ENCODE measurements at regions not wholly inside any gene's neighbourhood (a gene's known extent, or its start where the extent isn't known, plus 50 kb on each side); places are given as distances from the start of the nearest gene placed in this dataset.

GRCh38 chr13:105670179-105670990 is 865.1 kb downstream of the EFNB2 start:
- H3K9me3 ChIP-seq: no peaks in the 10 kb centered on the region
- no peaks in the 10 kb centered on the region for H3K4me1 ChIP-seq (ENCODE audit: low read depth)
- no peak for DNase-seq
- H3K4me3 ChIP-seq: no peak overlapping the region
- no peak for TF ChIP-seq CTCF (IDR thresholded peaks at IDR 0.05)
- no peaks in the 10 kb centered on the region for H3K36me3 ChIP-seq (ENCODE audit: low read depth)
- intact Hi-C loops (cut with DNase I, micrococcal nuclease): no loop called here
- ATAC-seq: peak; percentile 76

GRCh38 chr13:105665284-105665683 is 870.2 kb downstream of the EFNB2 start:
- no peak for TF ChIP-seq CTCF (IDR thresholded peaks at IDR 0.05)
- intact Hi-C loops (cut with DNase I, micrococcal nuclease): no loop called here
- DNase-seq (no peak), ATAC-seq (no peak)
- no peaks in the 10 kb centered on the region for H3K36me3 ChIP-seq (ENCODE audit: low read depth)
- H3K9me3 ChIP-seq: no peaks in the 10 kb centered on the region
- H3K4me1 ChIP-seq (ENCODE audit: low read depth): no peaks in the 10 kb centered on the region
- H3K4me3 ChIP-seq: no peak overlapping the region

- Histone ChIP-seq H3K4me3 (no peak overlapping the region), H3K36me3 (ENCODE audit: low read depth) (no peaks in the 10 kb centered on the region), H3K4me1 (ENCODE audit: low read depth) (no peaks in the 10 kb centered on the region), H3K9me3 (no peaks in the 10 kb centered on the region)
- no peak for TF ChIP-seq CTCF (IDR thresholded peaks at IDR 0.05)
- intact Hi-C loops (cut with DNase I, micrococcal nuclease): no loop called here
- ATAC-seq (no peak), DNase-seq (no peak)
Observed at GRCh38 chr13:105663182-105663581, 872.3 kb downstream of the EFNB2 start.

DNA sequence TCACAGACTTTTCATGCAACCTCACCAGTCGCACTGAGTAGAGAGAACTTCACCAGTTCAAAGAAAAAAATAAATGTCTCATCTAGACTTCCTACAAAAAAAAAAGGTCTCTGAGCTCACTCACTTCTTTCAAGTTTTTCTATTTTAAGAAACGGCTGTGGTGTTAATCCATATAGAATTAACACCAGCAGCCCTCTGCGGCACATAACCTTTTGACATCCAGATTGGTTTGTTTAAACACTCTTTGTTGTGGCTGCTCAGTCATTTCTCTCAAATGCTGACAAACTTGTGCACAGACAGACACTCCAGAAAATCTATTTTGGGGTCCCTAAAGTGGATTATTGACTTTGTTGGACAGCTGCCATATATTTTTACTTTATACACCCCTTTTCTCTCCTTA is 874.9 kb downstream of the EFNB2 start:
- no peak for TF ChIP-seq CTCF (IDR thresholded peaks at IDR 0.05)
- no peaks in the 10 kb centered on the region for H3K4me1 ChIP-seq (ENCODE audit: low read depth)
- H3K4me3 ChIP-seq: no peak overlapping the region
- H3K36me3 ChIP-seq (ENCODE audit: low read depth): no peaks in the 10 kb centered on the region
- H3K9me3 ChIP-seq: no peaks in the 10 kb centered on the region
- intact Hi-C loops (cut with DNase I, micrococcal nuclease): no loop called here
- no peak for DNase-seq
- no peak for ATAC-seq

DNA sequence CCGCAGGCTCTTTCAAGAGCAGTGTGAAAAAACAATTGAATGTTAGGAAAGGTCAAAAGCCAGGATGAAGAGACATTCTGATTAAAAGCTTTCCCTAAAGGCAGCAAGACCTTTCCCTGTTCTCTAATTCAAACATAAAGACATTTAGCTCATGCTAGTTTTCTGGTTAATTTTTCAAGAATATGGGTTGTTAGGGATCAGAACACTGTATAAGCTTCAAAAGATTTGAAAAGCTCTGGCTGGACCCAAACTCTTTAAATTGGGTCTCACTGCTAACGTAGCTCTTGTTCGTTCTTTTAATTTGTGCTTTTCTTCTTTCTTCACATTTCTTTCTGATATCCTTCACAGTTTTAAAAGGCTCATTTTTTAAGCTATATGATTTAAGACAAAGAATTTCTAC is 877.0 kb downstream of the EFNB2 start:
- Histone ChIP-seq H3K4me1 (ENCODE audit: low read depth) (no peaks in the 10 kb centered on the region), H3K36me3 (ENCODE audit: low read depth) (no peaks in the 10 kb centered on the region)
- TF ChIP-seq CTCF (IDR thresholded peaks at IDR 0.05): no peak

More for the DNA sequence above, 877.0 kb downstream of the EFNB2 start:
- H3K9me3 ChIP-seq: no peaks in the 10 kb centered on the region
- ATAC-seq: no peak
- H3K4me3 ChIP-seq: no peak overlapping the region
- no peak for DNase-seq
- intact Hi-C loops (cut with DNase I, micrococcal nuclease): no loop called here
